ENCODE measurements at regions not wholly inside any gene's neighbourhood (a gene's known extent, or its start where the extent isn't known, plus 50 kb on each side); places are given as distances from the start of the nearest gene placed in this dataset.

- TF ChIP-seq REST (IDR thresholded peaks at IDR 0.05; ENCODE audit: low read depth) (no peak), EGR1 (IDR thresholded peaks at IDR 0.05) (no peak), TEAD4 (IDR thresholded peaks at IDR 0.05) (no peak), ZBTB7A (IDR thresholded peaks at IDR 0.05; ENCODE audit: low read depth) (no peak), CEBPB (IDR thresholded peaks at IDR 0.05) (no peak), CREB1 (IDR thresholded peaks at IDR 0.05; ENCODE audit: low read depth) (no peak), TAF1 (IDR thresholded peaks at IDR 0.05; ENCODE audit: low read depth) (no peak), FOXM1 (IDR thresholded peaks at IDR 0.05; ENCODE audit: borderline replicate concordance, low read depth) (no peak)
- TF ChIP-seq, protein P1, sequence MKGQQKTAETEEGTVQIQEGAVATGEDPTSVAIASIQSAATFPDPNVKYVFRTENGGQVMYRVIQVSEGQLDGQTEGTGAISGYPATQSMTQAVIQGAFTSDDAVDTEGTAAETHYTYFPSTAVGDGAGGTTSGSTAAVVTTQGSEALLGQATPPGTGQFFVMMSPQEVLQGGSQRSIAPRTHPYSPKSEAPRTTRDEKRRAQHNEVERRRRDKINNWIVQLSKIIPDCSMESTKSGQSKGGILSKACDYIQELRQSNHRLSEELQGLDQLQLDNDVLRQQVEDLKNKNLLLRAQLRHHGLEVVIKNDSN (IDR thresholded peaks at IDR 0.05) = no peak
Measured at GRCh38 chr7:159246702-159247480, 102.2 kb upstream of the VIPR2 start.

- no peak for TF ChIP-seq TEAD4 (IDR thresholded peaks at IDR 0.05)
- no peak for TF ChIP-seq EGR1 (IDR thresholded peaks at IDR 0.05)
- no peak for TF ChIP-seq RAD21 (IDR thresholded peaks at IDR 0.05; ENCODE audit: low read depth)
- no peak for TF ChIP-seq FOXM1 (IDR thresholded peaks at IDR 0.05; ENCODE audit: borderline replicate concordance, low read depth)
- no peak for TF ChIP-seq TCF12 (IDR thresholded peaks at IDR 0.05; ENCODE audit: low read depth)
Measured at GRCh38 chr7:159240962-159241361, 96.3 kb upstream of the VIPR2 start.

GRCh38 chr7:159239028-159239427 lies 94.4 kb upstream of the VIPR2 start:
- TF ChIP-seq TEAD4 (IDR thresholded peaks at IDR 0.05) (no peak), EGR1 (IDR thresholded peaks at IDR 0.05) (no peak), ZBTB7A (IDR thresholded peaks at IDR 0.05; ENCODE audit: low read depth) (no peak), CEBPB (IDR thresholded peaks at IDR 0.05) (no peak), CREB1 (IDR thresholded peaks at IDR 0.05; ENCODE audit: low read depth) (no peak), REST (IDR thresholded peaks at IDR 0.05; ENCODE audit: low read depth) (no peak), NFIC (IDR thresholded peaks at IDR 0.05) (no peak)
- TF ChIP-seq, protein P1 (IDR thresholded peaks at IDR 0.05) = no peak

- TF ChIP-seq TCF12 (IDR thresholded peaks at IDR 0.05; ENCODE audit: low read depth) = no peak
- TF ChIP-seq NFIC (IDR thresholded peaks at IDR 0.05) = no peak
- TF ChIP-seq MAX (IDR thresholded peaks at IDR 0.05) = no peak
- no peak for TF ChIP-seq EGR1 (IDR thresholded peaks at IDR 0.05)
Measured at GRCh38 chr7:159238541-159238940, 93.9 kb upstream of the VIPR2 start.

DNA sequence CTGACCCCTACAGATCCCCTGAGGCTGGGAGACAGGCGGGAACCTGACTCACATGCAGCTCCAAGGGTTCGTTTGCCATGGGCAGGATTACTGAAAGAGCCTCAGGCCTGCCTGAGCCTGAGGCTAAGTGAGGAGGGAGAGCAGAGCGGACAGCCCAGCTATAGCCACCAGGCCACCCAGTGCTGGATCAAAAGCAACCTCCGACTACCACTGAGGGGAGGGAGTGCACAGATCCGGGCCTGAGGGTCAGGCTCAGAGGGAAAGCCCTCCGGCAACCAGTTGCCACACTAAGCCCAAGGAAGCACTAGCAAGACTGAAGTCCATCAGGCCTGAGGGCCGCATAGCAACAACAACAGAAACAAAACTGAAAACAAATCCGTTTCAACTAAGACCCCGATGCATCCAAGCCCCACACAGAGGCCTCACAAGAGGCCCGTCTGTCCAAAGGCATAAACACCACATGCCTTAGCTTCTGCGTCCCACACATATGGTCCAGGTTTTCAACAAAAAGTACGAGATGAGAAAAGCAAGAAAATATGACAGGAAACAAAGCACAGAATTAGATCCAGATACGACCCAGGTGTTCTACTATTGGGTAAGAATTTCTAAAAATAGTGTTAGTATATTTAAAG lies 92.5 kb upstream of the VIPR2 start:
- no peak for TF ChIP-seq MAX (IDR thresholded peaks at IDR 0.05)
- TF ChIP-seq NFIC (IDR thresholded peaks at IDR 0.05) = no peak
- no peak for TF ChIP-seq FOXM1 (IDR thresholded peaks at IDR 0.05; ENCODE audit: borderline replicate concordance, low read depth)
- TF ChIP-seq YY1 (IDR thresholded peaks at IDR 0.05; ENCODE audit: low read depth) = no peak
- no peak for TF ChIP-seq CREB1 (IDR thresholded peaks at IDR 0.05; ENCODE audit: low read depth)
- no peak for TF ChIP-seq CEBPB (IDR thresholded peaks at IDR 0.05)
- no peak for TF ChIP-seq TCF12 (IDR thresholded peaks at IDR 0.05; ENCODE audit: low read depth)
- no peak for TF ChIP-seq RAD21 (IDR thresholded peaks at IDR 0.05; ENCODE audit: low read depth)
- no peak for TF ChIP-seq ZBTB7A (IDR thresholded peaks at IDR 0.05; ENCODE audit: low read depth)
- TF ChIP-seq EP300 (IDR thresholded peaks at IDR 0.05; ENCODE audit: borderline replicate concordance) = no peak
- no peak for TF ChIP-seq TAF1 (IDR thresholded peaks at IDR 0.05; ENCODE audit: low read depth)
- TF ChIP-seq TEAD4 (IDR thresholded peaks at IDR 0.05) = no peak
- no peak for TF ChIP-seq EGR1 (IDR thresholded peaks at IDR 0.05)

- TF ChIP-seq TCF12 (IDR thresholded peaks at IDR 0.05; ENCODE audit: low read depth) (no peak), TAF1 (IDR thresholded peaks at IDR 0.05; ENCODE audit: low read depth) (no peak), MAX (IDR thresholded peaks at IDR 0.05) (0 out of 2 replicates have a peak, but pooled peaks have one; percentile 25), CREB1 (IDR thresholded peaks at IDR 0.05; ENCODE audit: low read depth) (no peak)
Measured at GRCh38 chr7:159231017-159231416, 86.3 kb upstream of the VIPR2 start.

Data from Ishikawa (cell line).